SU-DHL-6 (cell line): ENCODE measurements at regions not wholly inside any gene's neighbourhood (a gene's known extent, or its start where the extent isn't known, plus 50 kb on each side); places are given as distances from the start of the nearest gene placed in this dataset.

Experiments used
- H2AFZ ChIP-seq: fragments of 200-600 bp; sonication (generic); 2 replicates; pipeline ENCODE4 v1.6.1; 2014; ENCODE audit warnings: low read depth, mild to moderate bottlenecking, moderate library complexity, mixed read lengths, antibody characterized with exemption, low read length; ENCODE audit not compliant: severe bottlenecking
- H3F3A ChIP-seq: fragments of 200-600 bp; shearing (Covaris generic); 2 replicates; pipeline ENCODE4 v1.6.0; 2016; ENCODE audit warnings: antibody characterized with exemption, mild to moderate bottlenecking; ENCODE audit not compliant: insufficient read depth
- H3K27ac ChIP-seq: fragments of 200-600 bp; sonication (generic); 2 replicates; pipeline ENCODE4 v1.5.1; 2016; ENCODE audit warnings: low read depth, mild to moderate bottlenecking, low read length, moderate library complexity, mixed read lengths
- H3K27me3 ChIP-seq: fragments of 200-600 bp; sonication (generic), shearing (Covaris generic); 2 replicates; pipeline ENCODE4 v1.6.0; 2014; ENCODE audit warnings: mild to moderate bottlenecking, low read length
- H3K36me3 ChIP-seq: fragments of 200-600 bp; sonication (generic); 2 replicates; pipeline ENCODE4 v1.6.1; 2014; ENCODE audit warnings: mild to moderate bottlenecking, low read length, mixed read lengths
- H3K4me2 ChIP-seq: fragments of 300-600, 200-600 bp; shearing (Covaris generic), sonication (generic); 2 replicates; pipeline ENCODE4 v1.6.0; 2014; ENCODE audit warnings: low read length, low read depth, mild to moderate bottlenecking; ENCODE audit not compliant: poor library complexity, severe bottlenecking
- H3K4me3 ChIP-seq: fragments of 200-600 bp; sonication (generic); 2 replicates; pipeline ENCODE4 v1.5.1; 2014; ENCODE audit warnings: antibody characterized with exemption, low read length, mild to moderate bottlenecking, mixed read lengths; ENCODE audit not compliant: insufficient read depth, poor library complexity, severe bottlenecking
- H3K79me2 ChIP-seq: fragments of 200-600 bp; sonication (generic); 2 replicates; pipeline ENCODE4 v1.6.1; 2014; ENCODE audit warnings: mild to moderate bottlenecking, low read length, moderate library complexity; ENCODE audit not compliant: insufficient read depth
- H3K9ac ChIP-seq: fragments of 200-600 bp; sonication (generic); 2 replicates; pipeline ENCODE4 v1.7.0; 2014; ENCODE audit warnings: mild to moderate bottlenecking, low read length
- H3K9me2 ChIP-seq: fragments of 200-600 bp; sonication (generic); replicated peaks from 2 replicates; pipeline ENCODE4 v1.6.1; 2014; ENCODE audit warnings: low read length; ENCODE audit not compliant: insufficient read depth
- H3K9me3 ChIP-seq: fragments of 200-600 bp; sonication (generic); 2 replicates; pipeline ENCODE4 v1.6.1; 2014; ENCODE audit warnings: low read length, mixed read lengths; ENCODE audit not compliant: insufficient read depth
- H4K20me1 ChIP-seq: fragments of 200-600 bp; sonication (generic); 2 replicates; pipeline ENCODE4 v1.6.1; 2014; ENCODE audit warnings: low read depth, mild to moderate bottlenecking, antibody characterized with exemption, low read length, moderate library complexity, mixed read lengths
- EZH2phosphoT487 ChIP-seq: fragments of 200-600 bp; sonication (generic), shearing (Covaris generic); conservative IDR thresholded peaks from 2 replicates; pipeline ENCODE4 v1.6.1; 2018; ENCODE audit warnings: mild to moderate bottlenecking, antibody characterized with exemption, low read length, moderate library complexity, mixed read lengths
- TF ChIP-seq, protein P1 (sequence below): fragments of 200-600 bp; sonication (generic); IDR thresholded peaks from one replicate; pipeline ENCODE4 v1.5.1; 2017; ENCODE audit warnings: antibody characterized with exemption, mild to moderate bottlenecking, low read length, moderate library complexity; ENCODE audit not compliant: insufficient read depth, poor library complexity, severe bottlenecking

DNA sequence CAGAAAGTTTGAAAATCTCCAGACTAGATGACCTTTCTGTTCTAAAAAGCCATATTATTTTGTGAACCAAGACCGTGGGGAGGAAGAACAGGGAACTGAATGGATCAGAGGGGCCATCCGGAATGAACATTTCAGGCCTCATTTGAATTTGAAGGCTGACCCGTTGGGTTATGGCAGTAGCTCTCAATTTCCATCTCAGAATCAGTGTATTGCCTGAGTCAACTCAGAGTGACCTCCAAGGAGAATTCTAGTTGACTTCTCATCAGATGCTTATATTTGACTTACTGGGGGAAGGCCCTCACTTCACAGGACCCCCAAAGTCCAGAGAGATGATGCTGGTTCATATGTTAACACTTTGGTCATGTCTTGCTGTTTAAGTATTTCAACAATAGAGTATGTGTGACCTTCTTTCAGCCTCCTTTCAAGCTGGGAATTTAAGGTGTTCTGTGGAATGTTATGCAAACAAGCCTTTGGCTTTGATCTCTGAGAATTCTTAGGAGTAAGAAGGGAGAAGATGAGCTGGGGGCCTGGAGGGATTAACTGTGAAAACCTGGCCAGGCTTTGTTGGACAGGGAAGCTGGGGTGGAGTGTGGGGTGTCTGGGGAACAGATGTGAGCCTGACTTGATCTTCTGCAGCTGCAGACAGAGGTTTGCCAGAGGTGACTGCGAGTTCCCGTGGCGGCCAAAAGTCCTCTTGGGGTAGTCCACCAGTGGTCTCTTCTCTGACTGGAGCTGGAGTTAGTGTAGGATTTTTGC is 111.2 kb upstream of the RGMA start:
- Histone ChIP-seq H2AFZ (no peak overlapping the region), H3F3A (no peaks in the 10 kb centered on the region), H3K79me2 (no peaks in the 10 kb centered on the region), H3K4me3 (no peak overlapping the region), H3K27me3 (no peaks in the 10 kb centered on the region), H3K9me3 (no peaks in the 10 kb centered on the region), H3K27ac (no peak overlapping the region), H4K20me1 (no peaks in the 10 kb centered on the region), H3K9ac (no peak overlapping the region), H3K4me2 (no peak overlapping the region), H3K36me3 (no peaks in the 10 kb centered on the region), H3K9me2 (no peaks in the 10 kb centered on the region)
- TF ChIP-seq, protein P1, sequence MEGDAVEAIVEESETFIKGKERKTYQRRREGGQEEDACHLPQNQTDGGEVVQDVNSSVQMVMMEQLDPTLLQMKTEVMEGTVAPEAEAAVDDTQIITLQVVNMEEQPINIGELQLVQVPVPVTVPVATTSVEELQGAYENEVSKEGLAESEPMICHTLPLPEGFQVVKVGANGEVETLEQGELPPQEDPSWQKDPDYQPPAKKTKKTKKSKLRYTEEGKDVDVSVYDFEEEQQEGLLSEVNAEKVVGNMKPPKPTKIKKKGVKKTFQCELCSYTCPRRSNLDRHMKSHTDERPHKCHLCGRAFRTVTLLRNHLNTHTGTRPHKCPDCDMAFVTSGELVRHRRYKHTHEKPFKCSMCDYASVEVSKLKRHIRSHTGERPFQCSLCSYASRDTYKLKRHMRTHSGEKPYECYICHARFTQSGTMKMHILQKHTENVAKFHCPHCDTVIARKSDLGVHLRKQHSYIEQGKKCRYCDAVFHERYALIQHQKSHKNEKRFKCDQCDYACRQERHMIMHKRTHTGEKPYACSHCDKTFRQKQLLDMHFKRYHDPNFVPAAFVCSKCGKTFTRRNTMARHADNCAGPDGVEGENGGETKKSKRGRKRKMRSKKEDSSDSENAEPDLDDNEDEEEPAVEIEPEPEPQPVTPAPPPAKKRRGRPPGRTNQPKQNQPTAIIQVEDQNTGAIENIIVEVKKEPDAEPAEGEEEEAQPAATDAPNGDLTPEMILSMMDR = no peak
- no peak for TF ChIP-seq EZH2phosphoT487

DNA sequence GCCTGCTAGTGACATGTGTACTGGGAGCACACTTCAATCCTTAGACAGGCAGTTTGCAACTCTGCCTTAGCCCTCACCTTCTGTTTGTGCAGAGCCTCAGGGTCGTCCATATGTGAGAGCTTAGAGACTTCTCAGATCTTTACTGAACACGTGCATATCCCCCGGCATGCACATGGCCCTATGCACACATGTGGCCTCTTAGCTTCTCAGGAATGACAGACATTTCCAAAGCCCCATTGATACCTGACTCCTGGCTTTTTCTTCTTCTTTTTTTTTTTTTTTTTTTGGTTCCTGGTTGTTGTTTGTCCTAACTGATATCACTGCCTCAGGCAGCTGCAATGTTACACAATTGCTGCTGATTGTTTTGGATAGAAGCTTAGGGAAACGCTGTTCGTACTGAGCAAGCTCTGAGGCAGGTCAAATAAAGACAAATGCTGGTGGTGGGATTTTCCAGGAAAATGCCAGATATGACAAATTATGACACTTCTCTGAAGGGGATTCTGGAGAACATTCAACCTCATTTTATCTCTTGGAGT is 107.2 kb upstream of the RGMA start:
- H3K4me2 ChIP-seq = no peak overlapping the region
- H3K79me2 ChIP-seq = no peaks in the 10 kb centered on the region
- no peaks in the 10 kb centered on the region for H3K36me3 ChIP-seq
- H3K27ac ChIP-seq = no peak overlapping the region
- no peaks in the 10 kb centered on the region for H3K9me3 ChIP-seq
- H3K9ac ChIP-seq = no peak overlapping the region
- H3K4me3 ChIP-seq = no peak overlapping the region
- H3K27me3 ChIP-seq = no peaks in the 10 kb centered on the region
- no peak overlapping the region for H2AFZ ChIP-seq
- no peaks in the 10 kb centered on the region for H4K20me1 ChIP-seq
- no peak for TF ChIP-seq EZH2phosphoT487
- TF ChIP-seq, protein P1 = no peak
- no peaks in the 10 kb centered on the region for H3F3A ChIP-seq
- no peaks in the 10 kb centered on the region for H3K9me2 ChIP-seq

DNA sequence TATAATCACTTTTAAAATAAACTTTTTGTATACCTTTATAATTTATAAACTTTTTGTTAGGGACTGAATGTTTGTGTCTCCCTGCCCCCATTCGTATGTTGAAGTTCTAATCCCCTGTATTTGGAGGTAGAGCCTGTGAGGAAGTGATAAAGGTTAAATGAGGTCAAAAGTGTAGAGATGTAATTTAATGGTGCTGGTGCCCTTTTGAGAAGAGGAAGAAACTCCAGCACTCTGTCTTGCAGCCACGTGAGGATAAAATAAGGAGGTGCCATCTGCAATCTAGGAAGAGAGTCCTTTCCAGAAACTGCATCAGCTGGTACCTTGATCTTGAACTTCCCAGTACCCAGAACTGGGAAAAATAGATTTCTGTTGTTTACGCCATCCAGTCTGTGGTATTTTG is 106.1 kb upstream of the RGMA start:
- Histone ChIP-seq H3K4me2 (no peak overlapping the region), H2AFZ (no peak overlapping the region), H3K27me3 (no peaks in the 10 kb centered on the region)

More for the DNA sequence above, 106.1 kb upstream of the RGMA start:
- no peaks in the 10 kb centered on the region for H3K36me3 ChIP-seq
- H3K9me2 ChIP-seq = no peaks in the 10 kb centered on the region
- H3K9ac ChIP-seq = no peak overlapping the region
- H3K27ac ChIP-seq = no peak overlapping the region
- no peak overlapping the region for H3K4me3 ChIP-seq
- H3K9me3 ChIP-seq = no peaks in the 10 kb centered on the region
- no peaks in the 10 kb centered on the region for H3F3A ChIP-seq
- TF ChIP-seq EZH2phosphoT487 = no peak
- TF ChIP-seq, protein P1 = no peak
- H4K20me1 ChIP-seq = no peaks in the 10 kb centered on the region
- no peaks in the 10 kb centered on the region for H3K79me2 ChIP-seq
